ENCODE measurements at regions not wholly inside any gene's neighbourhood (a gene's known extent, or its start where the extent isn't known, plus 50 kb on each side); places are given as distances from the start of the nearest gene placed in this dataset.
A peak's percentile ranks its signal among the peaks of the same experiment; 100 is the strongest.

DNA sequence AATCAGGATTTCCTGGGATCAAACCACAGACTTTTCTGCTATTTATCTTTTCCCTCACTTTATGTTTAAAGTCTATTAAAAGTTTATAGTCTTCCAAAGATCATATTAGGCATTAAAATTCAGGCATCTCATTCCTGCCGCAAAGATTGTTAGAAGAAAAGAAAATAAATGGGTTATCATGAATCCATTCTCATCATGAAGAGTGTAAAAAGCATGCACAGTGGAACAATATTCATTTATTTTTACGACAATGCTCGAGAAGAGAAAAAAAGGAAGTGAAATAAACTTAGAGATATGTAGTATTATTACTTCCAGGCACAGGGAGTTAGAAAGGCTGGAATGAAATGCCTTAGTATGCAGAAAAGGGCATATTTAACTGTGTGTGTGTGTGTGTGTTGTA is 213.7 kb upstream of the PLSCR5 start:
- Histone ChIP-seq H3K27me3 (ENCODE audit: low read depth) (no peaks in the 10 kb centered on the region), H3K27ac (no peak overlapping the region), H3K9me3 (no peaks in the 10 kb centered on the region), H3K4me3 (no peak overlapping the region), H3K36me3 (no peaks in the 10 kb centered on the region), H3K4me1 (no peaks in the 10 kb centered on the region)
- intact Hi-C loops (cut with DNase I), result no loop called here
- no peak for DNase-seq
- TF ChIP-seq, protein P1, sequence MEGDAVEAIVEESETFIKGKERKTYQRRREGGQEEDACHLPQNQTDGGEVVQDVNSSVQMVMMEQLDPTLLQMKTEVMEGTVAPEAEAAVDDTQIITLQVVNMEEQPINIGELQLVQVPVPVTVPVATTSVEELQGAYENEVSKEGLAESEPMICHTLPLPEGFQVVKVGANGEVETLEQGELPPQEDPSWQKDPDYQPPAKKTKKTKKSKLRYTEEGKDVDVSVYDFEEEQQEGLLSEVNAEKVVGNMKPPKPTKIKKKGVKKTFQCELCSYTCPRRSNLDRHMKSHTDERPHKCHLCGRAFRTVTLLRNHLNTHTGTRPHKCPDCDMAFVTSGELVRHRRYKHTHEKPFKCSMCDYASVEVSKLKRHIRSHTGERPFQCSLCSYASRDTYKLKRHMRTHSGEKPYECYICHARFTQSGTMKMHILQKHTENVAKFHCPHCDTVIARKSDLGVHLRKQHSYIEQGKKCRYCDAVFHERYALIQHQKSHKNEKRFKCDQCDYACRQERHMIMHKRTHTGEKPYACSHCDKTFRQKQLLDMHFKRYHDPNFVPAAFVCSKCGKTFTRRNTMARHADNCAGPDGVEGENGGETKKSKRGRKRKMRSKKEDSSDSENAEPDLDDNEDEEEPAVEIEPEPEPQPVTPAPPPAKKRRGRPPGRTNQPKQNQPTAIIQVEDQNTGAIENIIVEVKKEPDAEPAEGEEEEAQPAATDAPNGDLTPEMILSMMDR (IDR thresholded peaks at IDR 0.05), result no peak
- ATAC-seq, result no peak

DNA sequence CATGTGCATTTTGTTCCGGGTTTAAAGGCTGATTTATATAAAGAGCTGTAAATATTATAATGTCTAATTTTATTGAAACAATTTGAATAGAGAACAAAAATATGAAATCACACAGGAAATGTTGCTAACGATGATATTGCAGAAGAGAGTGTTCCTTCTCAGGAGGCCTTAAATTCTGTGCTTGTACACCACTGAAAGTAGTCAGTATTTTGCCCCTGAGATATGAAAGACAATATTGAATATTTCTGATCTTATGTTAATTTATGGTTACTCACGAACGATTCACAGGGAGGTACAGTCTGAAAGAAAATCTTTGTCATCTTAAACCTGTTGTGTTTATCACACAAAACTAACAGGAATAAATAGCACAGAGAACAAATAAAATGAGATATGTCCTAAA is 213.2 kb upstream of the PLSCR5 start:
- DNase-seq (no peak), ATAC-seq (no peak)
- H3K27ac ChIP-seq, result no peak overlapping the region
- no peaks in the 10 kb centered on the region for H3K36me3 ChIP-seq
- TF ChIP-seq, protein P1 (IDR thresholded peaks at IDR 0.05), result no peak
- intact Hi-C loops (cut with DNase I), result no loop called here
- H3K4me1 ChIP-seq, result no peaks in the 10 kb centered on the region
- no peaks in the 10 kb centered on the region for H3K9me3 ChIP-seq
- H3K4me3 ChIP-seq, result no peak overlapping the region
- H3K27me3 ChIP-seq (ENCODE audit: low read depth), result no peaks in the 10 kb centered on the region

DNA sequence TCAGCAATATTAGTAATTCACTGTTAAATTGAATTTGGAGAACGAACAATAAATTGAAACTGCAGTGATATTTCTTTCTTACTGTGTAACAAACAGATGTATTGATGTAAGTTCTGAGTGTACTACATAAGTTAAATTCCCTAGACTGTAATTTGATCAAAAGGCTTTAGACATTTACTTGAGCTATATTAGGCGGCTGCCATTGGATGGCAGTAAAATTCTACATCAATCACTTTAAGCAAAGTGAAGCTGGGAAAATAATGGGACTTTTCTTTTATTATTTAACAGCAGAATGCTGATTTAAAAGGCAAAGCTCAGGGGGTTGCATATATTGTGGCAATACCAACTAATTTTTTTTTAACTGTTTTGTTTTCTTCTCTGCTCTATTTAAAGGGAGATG is 212.6 kb upstream of the PLSCR5 start:
- intact Hi-C loops (cut with DNase I), result no loop called here
- Histone ChIP-seq H3K27me3 (ENCODE audit: low read depth) (no peaks in the 10 kb centered on the region), H3K9me3 (no peaks in the 10 kb centered on the region), H3K4me1 (no peaks in the 10 kb centered on the region), H3K27ac (no peak overlapping the region), H3K36me3 (no peaks in the 10 kb centered on the region), H3K4me3 (no peak overlapping the region)
- no peak for DNase-seq
- ATAC-seq, result no peak
- TF ChIP-seq, protein P1 (IDR thresholded peaks at IDR 0.05), result peak; percentile 15

DNA sequence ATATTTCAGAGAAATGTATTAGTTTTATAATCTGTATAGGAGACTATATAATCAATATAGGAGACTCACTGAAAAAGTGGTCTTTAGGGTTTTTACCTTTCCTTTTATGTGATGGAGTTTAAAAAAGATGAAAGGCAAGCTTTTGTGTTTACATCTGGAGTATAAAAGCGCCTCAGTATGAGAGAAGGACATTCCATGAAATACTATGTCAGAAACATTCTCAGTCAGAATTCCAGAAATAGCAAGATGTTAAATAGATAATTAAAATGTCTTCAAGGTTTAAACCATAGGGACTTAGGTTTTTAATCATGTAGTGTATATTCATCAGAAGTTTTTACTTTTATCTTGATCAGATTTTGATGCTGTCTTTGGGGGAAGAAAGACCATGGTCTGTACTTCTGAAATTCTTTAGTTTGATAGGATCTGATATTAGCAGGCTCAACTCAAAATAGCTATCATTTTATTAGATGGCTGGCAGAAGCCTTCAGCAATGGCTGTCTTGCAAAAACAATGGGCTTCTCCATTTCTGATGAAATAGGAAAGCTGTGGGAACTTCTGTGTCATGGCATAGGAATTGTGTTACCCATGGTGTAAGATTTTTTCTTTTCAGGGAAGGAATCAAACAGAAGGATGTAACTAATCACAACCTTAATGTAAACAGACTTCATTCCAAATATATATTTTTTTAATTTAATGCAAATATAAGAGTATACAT is 209.6 kb upstream of the PLSCR5 start:
- H3K36me3 ChIP-seq, result no peaks in the 10 kb centered on the region
- H3K27me3 ChIP-seq (ENCODE audit: low read depth), result no peaks in the 10 kb centered on the region
- intact Hi-C loops (cut with DNase I), result no loop called here
- no peaks in the 10 kb centered on the region for H3K9me3 ChIP-seq
- no peak for ATAC-seq
- TF ChIP-seq, protein P1 (IDR thresholded peaks at IDR 0.05), result no peak
- H3K4me3 ChIP-seq, result no peak overlapping the region
- no peak overlapping the region for H3K27ac ChIP-seq
- DNase-seq, result no peak
- H3K4me1 ChIP-seq, result no peaks in the 10 kb centered on the region

DNA sequence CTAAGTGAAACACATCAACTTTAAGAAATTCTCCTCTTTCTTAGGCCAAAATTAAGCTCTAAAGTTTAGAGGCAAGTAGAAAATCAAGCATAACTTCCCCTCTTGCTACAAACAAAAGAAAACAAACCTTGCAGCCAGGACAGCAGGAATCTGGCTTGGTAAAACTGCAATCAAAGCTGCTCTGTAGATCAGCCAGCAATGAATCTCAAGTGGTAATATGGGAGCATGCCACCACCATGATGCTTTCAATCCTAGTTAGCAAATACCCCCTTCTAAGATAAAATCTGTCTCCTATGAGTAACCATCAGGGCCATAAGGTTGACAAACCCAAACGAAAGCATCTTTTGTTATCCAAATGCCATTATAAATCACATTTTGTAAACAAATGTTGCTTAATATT is 208.3 kb upstream of the PLSCR5 start:
- Histone ChIP-seq H3K27me3 (ENCODE audit: low read depth) (no peaks in the 10 kb centered on the region), H3K9me3 (no peaks in the 10 kb centered on the region), H3K4me3 (no peak overlapping the region), H3K4me1 (no peaks in the 10 kb centered on the region), H3K27ac (no peak overlapping the region), H3K36me3 (no peaks in the 10 kb centered on the region)
- no peak for DNase-seq
- ATAC-seq, result no peak
- TF ChIP-seq, protein P1 (IDR thresholded peaks at IDR 0.05), result no peak
- intact Hi-C loops (cut with DNase I), result no loop called here

All from lower lobe of right lung (tissue), 2 donors.